A673 (cell line): ENCODE measurements at regions not wholly inside any gene's neighbourhood (a gene's known extent, or its start where the extent isn't known, plus 50 kb on each side); places are given as distances from the start of the nearest gene placed in this dataset.

Source experiments
- EZH2 ChIP-seq: fragments of 200-600 bp; sonication (generic); IDR thresholded peaks from 2 replicates; pipeline ENCODE4 v1.6.1; 2017; ENCODE audit warnings: borderline replicate concordance, low read depth, mild to moderate bottlenecking, mixed read lengths, antibody characterized with exemption, low read length; ENCODE audit not compliant: poor library complexity, severe bottlenecking
- TF ChIP-seq, protein P1 (sequence below): fragments of 300-800, 200-600 bp; sonication (generic); conservative IDR thresholded peaks from 2 replicates; pipeline ENCODE4 v1.5.1; 2017; ENCODE audit warnings: low read depth, mild to moderate bottlenecking, antibody characterized with exemption, low read length, moderate library complexity, mixed read lengths

DNA sequence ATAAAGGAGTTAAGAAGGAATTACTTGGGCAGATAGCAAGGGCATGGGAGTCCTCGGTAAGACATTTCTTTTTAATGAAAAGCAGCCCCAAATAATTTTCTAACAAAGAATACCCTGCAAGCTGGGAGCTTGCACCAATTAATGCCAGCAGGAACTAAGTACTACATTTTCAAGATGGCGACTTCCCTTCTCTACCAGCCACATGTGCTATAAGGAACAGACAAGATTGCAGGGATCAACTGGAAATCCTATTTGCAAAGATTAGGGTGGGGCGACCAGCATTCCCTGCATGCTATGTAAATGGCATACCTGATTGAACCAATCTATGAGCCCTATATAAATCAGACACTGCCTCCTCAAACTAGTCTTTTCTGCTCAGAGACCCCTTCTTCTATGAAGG is 827.5 kb downstream of the ADCYAP1 start:
- TF ChIP-seq, protein P1, sequence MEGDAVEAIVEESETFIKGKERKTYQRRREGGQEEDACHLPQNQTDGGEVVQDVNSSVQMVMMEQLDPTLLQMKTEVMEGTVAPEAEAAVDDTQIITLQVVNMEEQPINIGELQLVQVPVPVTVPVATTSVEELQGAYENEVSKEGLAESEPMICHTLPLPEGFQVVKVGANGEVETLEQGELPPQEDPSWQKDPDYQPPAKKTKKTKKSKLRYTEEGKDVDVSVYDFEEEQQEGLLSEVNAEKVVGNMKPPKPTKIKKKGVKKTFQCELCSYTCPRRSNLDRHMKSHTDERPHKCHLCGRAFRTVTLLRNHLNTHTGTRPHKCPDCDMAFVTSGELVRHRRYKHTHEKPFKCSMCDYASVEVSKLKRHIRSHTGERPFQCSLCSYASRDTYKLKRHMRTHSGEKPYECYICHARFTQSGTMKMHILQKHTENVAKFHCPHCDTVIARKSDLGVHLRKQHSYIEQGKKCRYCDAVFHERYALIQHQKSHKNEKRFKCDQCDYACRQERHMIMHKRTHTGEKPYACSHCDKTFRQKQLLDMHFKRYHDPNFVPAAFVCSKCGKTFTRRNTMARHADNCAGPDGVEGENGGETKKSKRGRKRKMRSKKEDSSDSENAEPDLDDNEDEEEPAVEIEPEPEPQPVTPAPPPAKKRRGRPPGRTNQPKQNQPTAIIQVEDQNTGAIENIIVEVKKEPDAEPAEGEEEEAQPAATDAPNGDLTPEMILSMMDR, result no peak
- no peak for TF ChIP-seq EZH2
